ENCODE measurements at regions not wholly inside any gene's neighbourhood (a gene's known extent, or its start where the extent isn't known, plus 50 kb on each side); places are given as distances from the start of the nearest gene placed in this dataset.

GRCh38 chr6:170473301-170473717 lies 79.8 kb downstream of the PSMB1 start:
- TF ChIP-seq, protein P1, sequence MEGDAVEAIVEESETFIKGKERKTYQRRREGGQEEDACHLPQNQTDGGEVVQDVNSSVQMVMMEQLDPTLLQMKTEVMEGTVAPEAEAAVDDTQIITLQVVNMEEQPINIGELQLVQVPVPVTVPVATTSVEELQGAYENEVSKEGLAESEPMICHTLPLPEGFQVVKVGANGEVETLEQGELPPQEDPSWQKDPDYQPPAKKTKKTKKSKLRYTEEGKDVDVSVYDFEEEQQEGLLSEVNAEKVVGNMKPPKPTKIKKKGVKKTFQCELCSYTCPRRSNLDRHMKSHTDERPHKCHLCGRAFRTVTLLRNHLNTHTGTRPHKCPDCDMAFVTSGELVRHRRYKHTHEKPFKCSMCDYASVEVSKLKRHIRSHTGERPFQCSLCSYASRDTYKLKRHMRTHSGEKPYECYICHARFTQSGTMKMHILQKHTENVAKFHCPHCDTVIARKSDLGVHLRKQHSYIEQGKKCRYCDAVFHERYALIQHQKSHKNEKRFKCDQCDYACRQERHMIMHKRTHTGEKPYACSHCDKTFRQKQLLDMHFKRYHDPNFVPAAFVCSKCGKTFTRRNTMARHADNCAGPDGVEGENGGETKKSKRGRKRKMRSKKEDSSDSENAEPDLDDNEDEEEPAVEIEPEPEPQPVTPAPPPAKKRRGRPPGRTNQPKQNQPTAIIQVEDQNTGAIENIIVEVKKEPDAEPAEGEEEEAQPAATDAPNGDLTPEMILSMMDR (IDR thresholded peaks at IDR 0.05): no peak
- TF ChIP-seq EZH2 (IDR thresholded peaks at IDR 0.05; ENCODE audit: borderline replicate concordance, insufficient read depth, low read depth, low read length, poor library complexity, severe bottlenecking): no peak

All from B cell (primary cell).